GM12864 (cell line): ENCODE measurements at regions not wholly inside any gene's neighbourhood (a gene's known extent, or its start where the extent isn't known, plus 50 kb on each side); places are given as distances from the start of the nearest gene placed in this dataset.

ENCODE experiments used
- DNase-seq: peaks from one replicate; pipeline ENCODE4 v3.0.0-alpha.2; 2011; ENCODE audit warnings: low read depth
- H3K4me3 ChIP-seq: 2 replicates; pipeline ENCODE4 v1.5.1; 2011; ENCODE audit warnings: mild to moderate bottlenecking, low read depth, low read length, control low read depth
- TF ChIP-seq, protein P1 (sequence below): IDR thresholded peaks from 2 replicates; pipeline ENCODE4 v1.5.1; 2011; ENCODE audit warnings: low read depth, mild to moderate bottlenecking, moderate library complexity, low read length, control low read depth, inconsistent platforms; ENCODE audit errors: missing control alignments

DNA sequence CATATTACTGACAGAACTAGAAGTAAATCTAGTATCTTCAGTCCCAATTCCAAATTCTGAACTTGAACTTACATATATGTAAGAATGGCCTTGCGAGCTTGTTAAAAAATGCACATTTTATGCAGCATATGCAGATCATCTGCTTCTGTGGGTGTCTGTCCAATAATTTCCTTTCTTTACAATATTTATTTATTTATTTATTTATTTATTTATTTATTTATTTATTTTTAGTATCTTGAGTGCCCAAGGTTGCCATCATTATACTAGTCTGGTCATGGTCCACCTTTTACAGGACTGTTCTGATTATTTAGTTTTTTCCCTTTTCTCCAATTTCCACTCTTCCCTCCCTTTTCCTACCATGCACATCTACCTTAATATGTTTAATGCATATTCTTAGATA lies 528.4 kb downstream of the COL12A1 start:
- DNase-seq, result no peak
- TF ChIP-seq, protein P1, sequence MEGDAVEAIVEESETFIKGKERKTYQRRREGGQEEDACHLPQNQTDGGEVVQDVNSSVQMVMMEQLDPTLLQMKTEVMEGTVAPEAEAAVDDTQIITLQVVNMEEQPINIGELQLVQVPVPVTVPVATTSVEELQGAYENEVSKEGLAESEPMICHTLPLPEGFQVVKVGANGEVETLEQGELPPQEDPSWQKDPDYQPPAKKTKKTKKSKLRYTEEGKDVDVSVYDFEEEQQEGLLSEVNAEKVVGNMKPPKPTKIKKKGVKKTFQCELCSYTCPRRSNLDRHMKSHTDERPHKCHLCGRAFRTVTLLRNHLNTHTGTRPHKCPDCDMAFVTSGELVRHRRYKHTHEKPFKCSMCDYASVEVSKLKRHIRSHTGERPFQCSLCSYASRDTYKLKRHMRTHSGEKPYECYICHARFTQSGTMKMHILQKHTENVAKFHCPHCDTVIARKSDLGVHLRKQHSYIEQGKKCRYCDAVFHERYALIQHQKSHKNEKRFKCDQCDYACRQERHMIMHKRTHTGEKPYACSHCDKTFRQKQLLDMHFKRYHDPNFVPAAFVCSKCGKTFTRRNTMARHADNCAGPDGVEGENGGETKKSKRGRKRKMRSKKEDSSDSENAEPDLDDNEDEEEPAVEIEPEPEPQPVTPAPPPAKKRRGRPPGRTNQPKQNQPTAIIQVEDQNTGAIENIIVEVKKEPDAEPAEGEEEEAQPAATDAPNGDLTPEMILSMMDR, result no peak

DNA sequence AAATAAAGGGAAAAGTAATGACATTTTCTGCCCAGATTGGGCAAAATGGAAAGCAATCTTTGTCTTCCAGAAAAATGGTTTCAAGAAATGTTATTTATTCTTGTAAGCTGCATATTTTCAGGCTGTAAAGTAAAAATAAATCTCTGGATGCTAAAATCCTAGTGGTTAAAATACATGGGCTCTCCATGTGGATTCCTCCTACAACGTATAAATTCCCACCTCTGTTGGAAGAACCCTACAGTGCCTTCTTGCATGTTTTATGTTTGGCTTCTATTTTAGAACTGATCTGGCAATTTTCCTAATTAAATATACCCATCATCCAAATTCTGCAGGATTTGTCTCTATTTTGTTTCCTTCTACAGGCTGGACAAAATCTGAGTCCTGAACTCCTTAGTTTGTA lies 528.9 kb downstream of the COL12A1 start:
- H3K4me3 ChIP-seq, result no peak overlapping the region
- no peak for DNase-seq
- TF ChIP-seq, protein P1, result no peak

More for the DNA sequence above, 528.4 kb downstream of the COL12A1 start:
- H3K4me3 ChIP-seq, result no peak overlapping the region

DNA sequence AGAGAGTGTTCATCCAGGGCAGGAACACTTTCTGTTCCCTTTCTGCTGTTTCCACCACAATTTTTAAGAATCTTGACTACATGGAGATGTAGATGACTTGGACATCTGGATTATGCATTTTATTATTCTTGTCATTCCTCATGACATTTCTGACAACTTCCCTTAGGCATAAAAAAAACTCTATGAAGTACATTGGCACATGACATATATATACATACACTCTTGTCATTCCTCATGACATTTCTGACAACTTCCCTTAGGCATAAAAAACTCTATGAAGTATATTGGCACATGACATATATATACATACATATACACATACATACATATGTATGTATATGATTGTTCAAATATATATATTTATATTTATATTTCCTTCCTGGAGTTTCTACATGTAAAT lies 531.5 kb downstream of the COL12A1 start:
- TF ChIP-seq, protein P1, result no peak
- no peak overlapping the region for H3K4me3 ChIP-seq
- DNase-seq, result no peak

DNA sequence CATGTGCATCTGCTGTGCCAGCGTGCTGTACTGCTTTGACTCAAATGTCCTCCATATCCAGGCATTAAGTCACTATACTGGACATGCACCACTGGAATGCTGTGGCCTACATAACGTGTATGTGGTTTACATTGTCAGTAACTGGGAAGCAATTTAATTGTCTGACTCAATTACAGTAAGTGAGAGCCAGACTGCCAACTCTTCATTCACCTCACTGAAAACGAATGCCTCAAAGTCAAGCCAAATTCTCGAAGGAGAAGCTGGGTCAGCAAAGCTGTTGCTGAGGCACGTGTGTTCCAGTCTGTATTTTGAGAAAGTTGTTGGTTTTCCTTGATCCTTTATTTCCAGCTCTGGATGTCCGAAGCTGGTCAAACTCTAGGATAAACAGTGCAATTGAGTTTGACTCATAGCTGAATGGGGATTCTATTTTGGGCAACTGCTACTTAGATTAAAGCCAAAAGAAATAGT lies 534.3 kb downstream of the COL12A1 start:
- H3K4me3 ChIP-seq, result no peak overlapping the region
- TF ChIP-seq, protein P1, result no peak
- DNase-seq, result no peak

DNA sequence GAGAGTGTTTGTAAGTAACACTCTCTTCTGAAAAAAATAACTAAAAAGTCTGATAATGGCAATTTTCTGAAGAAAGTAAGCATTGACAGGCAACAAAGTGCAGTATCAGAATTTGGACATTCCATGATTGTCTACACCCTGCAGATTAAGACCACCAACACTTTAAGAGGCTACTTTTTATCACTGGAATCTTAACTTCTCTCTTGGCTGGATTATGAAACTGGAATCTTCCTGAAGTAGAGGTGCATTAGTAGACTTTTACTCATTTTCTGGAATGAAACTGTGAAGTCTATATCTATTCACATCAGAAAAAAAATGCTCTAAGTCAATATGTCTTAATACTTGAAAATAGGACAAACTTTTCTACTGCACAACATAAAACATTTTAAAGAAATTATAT lies 547.5 kb downstream of the COL12A1 start:
- no peak overlapping the region for H3K4me3 ChIP-seq
- DNase-seq, result no peak

DNA sequence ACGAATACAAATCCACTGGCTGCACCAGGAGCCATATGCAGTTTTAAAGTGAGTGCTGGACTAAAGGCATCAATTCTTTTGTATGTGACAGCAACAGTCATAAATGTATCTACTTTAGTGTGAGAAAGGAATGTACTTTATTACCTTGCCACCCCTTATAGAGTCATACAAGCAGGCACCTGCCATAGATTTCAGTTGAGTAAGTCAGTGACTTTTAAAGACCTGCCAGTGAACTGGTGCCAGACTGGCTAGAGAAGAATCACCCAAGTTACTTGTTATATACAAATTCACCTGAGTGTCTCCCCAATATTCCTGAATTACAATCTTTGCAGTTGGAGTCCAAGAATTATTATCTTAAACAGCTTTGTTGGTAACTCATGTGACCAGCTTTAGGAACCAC lies 547.9 kb downstream of the COL12A1 start:
- TF ChIP-seq, protein P1, result no peak
- H3K4me3 ChIP-seq, result no peak overlapping the region
- DNase-seq, result no peak

More for the DNA sequence above, 547.5 kb downstream of the COL12A1 start:
- TF ChIP-seq, protein P1, result no peak

DNA sequence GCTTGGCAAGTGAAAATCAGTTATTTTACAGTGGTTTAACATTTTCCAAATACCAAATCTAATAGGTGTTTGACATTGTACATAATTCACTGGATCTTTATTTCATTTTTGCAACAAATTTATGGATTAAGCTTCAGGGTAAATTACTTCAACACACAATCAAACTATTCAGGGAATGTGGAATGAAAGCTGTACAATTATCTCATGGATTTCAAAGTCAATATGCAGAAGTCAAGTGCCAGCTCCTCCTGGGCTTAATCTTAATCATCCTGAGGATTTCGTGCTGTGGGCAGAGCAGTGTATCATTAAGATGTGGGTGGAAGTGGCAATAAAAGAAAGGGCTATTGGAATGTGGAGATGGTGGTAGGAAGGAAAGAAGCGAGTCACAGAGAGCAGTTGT lies 548.8 kb downstream of the COL12A1 start:
- H3K4me3 ChIP-seq, result no peak overlapping the region
- TF ChIP-seq, protein P1, result no peak
- DNase-seq, result no peak
